ENCODE measurements at regions not wholly inside any gene's neighbourhood (a gene's known extent, or its start where the extent isn't known, plus 50 kb on each side); places are given as distances from the start of the nearest gene placed in this dataset.

DNA sequence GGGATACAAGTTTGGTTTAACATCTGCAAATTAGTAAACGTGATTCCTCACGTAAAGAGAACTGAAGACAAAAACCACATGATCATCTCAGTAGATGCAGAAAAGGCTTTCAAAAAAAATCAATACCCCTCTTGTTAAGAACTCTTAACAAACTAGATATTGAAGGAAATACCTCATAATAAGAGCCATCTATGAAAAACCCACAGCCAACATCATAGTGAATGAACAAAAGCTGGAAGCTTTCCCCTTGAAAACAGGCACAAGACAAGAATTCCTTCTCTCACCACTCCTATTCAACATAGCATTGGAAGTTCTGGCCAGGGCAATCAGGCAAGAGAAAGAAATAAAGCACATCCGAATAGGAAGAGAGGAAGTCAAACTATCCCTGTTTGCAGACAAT, 160.5 kb downstream of the CSNK2A3 start:
- Histone ChIP-seq H3K4me2 (ENCODE audit: insufficient read depth, low read length) (no peak overlapping the region), H3K27me3 (ENCODE audit: control insufficient read depth in 2 of 2, insufficient read depth in 2 of 2, low read length in 2 of 2) (no peaks in the 10 kb centered on the region), H3K4me3 (replicated peaks in 1 of 3; ENCODE audit: insufficient read depth in 1 of 3, low read depth in 1 of 3, low read length in 3 of 3) (no peak overlapping the region), H3K79me2 (ENCODE audit: control insufficient read depth, insufficient read depth, low read length) (no peaks in the 10 kb centered on the region), H2AFZ (ENCODE audit: low read depth, low read length) (no peak overlapping the region), H3K9me1 (replicated peaks; ENCODE audit: control insufficient read depth, extremely low read depth, insufficient read depth, low read length) (no peaks in the 10 kb centered on the region), H3K4me1 (ENCODE audit: control insufficient read depth, extremely low read depth, insufficient read depth, low read length) (no peaks in the 10 kb centered on the region), H3K36me3 (ENCODE audit: control insufficient read depth in 2 of 2, extremely low read depth in 1 of 2, insufficient read depth in 2 of 2, low read length in 2 of 2) (no peaks in the 10 kb centered on the region), H4K20me1 (replicated peaks; ENCODE audit: control insufficient read depth, extremely low read depth, insufficient read depth, low read length) (no peaks in the 10 kb centered on the region), H3K9ac (replicated peaks; ENCODE audit: extremely low read depth, insufficient read depth, low read length) (no peak overlapping the region), H3K27ac (ENCODE audit: insufficient read depth, low read depth, low read length) (no peak overlapping the region), H3K9me3 (replicated peaks; ENCODE audit: control insufficient read depth, insufficient read depth, low read length) (no peaks in the 10 kb centered on the region)
- intact Hi-C loops (cut with micrococcal nuclease), result no loop called here
- BruUV-seq (replicated peaks), result no TSS peak
- DNase-seq (ENCODE audit: low read depth, low spot score), result no peak
- FAIRE-seq, result no peak
- dilution Hi-C loops (cut with MboI; ENCODE audit: extremely low pct_ligation_motif_present, low sequenced_read_pairs), result no loop called here
- TF ChIP-seq POLR2AphosphoS5 (IDR thresholded peaks at IDR 0.05; ENCODE audit: insufficient read depth, low read depth, low read length) (no peak), JUN (IDR thresholded peaks at IDR 0.05; ENCODE audit: borderline replicate concordance, insufficient read depth, insufficient read length, low read depth) (no peak), POLR2A (IDR thresholded peaks at IDR 0.05; ENCODE audit: low read depth, low read length) (no peak), FOS (IDR thresholded peaks at IDR 0.05; ENCODE audit: borderline replicate concordance, insufficient read depth, low read length) (no peak), GATA2 (IDR thresholded peaks at IDR 0.05; ENCODE audit: insufficient read depth, insufficient read length, low read depth, low read length) (no peak), EZH2 (IDR thresholded peaks at IDR 0.05; ENCODE audit: borderline replicate concordance, low read depth, low read length, severe bottlenecking) (no peak), MYC (IDR thresholded peaks at IDR 0.05; ENCODE audit: low read depth, low read length) (no peak)
- TF ChIP-seq, protein P1, sequence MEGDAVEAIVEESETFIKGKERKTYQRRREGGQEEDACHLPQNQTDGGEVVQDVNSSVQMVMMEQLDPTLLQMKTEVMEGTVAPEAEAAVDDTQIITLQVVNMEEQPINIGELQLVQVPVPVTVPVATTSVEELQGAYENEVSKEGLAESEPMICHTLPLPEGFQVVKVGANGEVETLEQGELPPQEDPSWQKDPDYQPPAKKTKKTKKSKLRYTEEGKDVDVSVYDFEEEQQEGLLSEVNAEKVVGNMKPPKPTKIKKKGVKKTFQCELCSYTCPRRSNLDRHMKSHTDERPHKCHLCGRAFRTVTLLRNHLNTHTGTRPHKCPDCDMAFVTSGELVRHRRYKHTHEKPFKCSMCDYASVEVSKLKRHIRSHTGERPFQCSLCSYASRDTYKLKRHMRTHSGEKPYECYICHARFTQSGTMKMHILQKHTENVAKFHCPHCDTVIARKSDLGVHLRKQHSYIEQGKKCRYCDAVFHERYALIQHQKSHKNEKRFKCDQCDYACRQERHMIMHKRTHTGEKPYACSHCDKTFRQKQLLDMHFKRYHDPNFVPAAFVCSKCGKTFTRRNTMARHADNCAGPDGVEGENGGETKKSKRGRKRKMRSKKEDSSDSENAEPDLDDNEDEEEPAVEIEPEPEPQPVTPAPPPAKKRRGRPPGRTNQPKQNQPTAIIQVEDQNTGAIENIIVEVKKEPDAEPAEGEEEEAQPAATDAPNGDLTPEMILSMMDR (IDR thresholded peaks at IDR 0.05; ENCODE audit: extremely low read depth in 1 of 2, insufficient read depth in 1 of 2, low read depth in 1 of 2, low read length in 2 of 2), result no peak
- TF ChIP-seq, protein P2, sequence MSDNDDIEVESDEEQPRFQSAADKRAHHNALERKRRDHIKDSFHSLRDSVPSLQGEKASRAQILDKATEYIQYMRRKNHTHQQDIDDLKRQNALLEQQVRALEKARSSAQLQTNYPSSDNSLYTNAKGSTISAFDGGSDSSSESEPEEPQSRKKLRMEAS (IDR thresholded peaks at IDR 0.05; ENCODE audit: insufficient read depth, insufficient read length), result no peak
- CTCF ChIA-PET, result no interaction called here
- POLR2A ChIA-PET, result no interaction called here
